GM19023 (cell line): ENCODE measurements at regions not wholly inside any gene's neighbourhood (a gene's known extent, or its start where the extent isn't known, plus 50 kb on each side); places are given as distances from the start of the nearest gene placed in this dataset.
"Not testable (repeated sequence)": the region's sequence is repeated elsewhere in the genome, so short reads cannot be mapped to it uniquely, and the experiment has no call there.

Experiments
- ATAC-seq: cut with Tn5 transposase; IDR thresholded peaks from one replicate; pipeline ENCODE4 v1.9.1; 2021; ENCODE audit warnings: mild to moderate bottlenecking, moderate library complexity; ENCODE audit not compliant: unreplicated experiment

- not testable (repeated sequence) for ATAC-seq
These were observed 50.5 kb upstream of the SFSWAP start for GRCh38 chr12:131660401-131660800.
